Neural cell (in vitro differentiated cells): ENCODE measurements at regions not wholly inside any gene's neighbourhood (a gene's known extent, or its start where the extent isn't known, plus 50 kb on each side); places are given as distances from the start of the nearest gene placed in this dataset.

Experiments
- H2AFZ ChIP-seq: fragments of 200-600, 300-800 bp; sonication (generic), shearing (Covaris generic); 2 replicates; pipeline ENCODE4 v1.6.0; 2014; ENCODE audit warnings: low read depth, mild to moderate bottlenecking, antibody characterized with exemption, low read length, moderate library complexity
- H3F3A ChIP-seq: fragments of 200-600 bp; shearing (Covaris generic); 2 replicates; pipeline ENCODE4 v1.6.1; 2016; ENCODE audit warnings: mild to moderate bottlenecking, moderate library complexity, mixed read lengths, antibody characterized with exemption, low read length; ENCODE audit not compliant: insufficient read depth, poor library complexity, severe bottlenecking
- H3K27ac ChIP-seq: fragments of 200-600, 300-800 bp; sonication (generic), shearing (Covaris generic); 2 replicates; pipeline ENCODE4 v1.5.1; 2014; ENCODE audit warnings: mild to moderate bottlenecking, low read length, moderate library complexity
- H3K27me3 ChIP-seq: fragments of 300-800, 200-600 bp; sonication (generic), shearing (Covaris generic); 2 replicates; pipeline ENCODE4 v1.6.0; 2014; ENCODE audit warnings: mild to moderate bottlenecking, low read depth, low read length, moderate library complexity; ENCODE audit not compliant: insufficient read depth
- H3K36me3 ChIP-seq: fragments of 300-800, 200-600 bp; sonication (generic), shearing (Covaris generic); 2 replicates; pipeline ENCODE4 v1.5.1; 2014; ENCODE audit warnings: mild to moderate bottlenecking, antibody characterized with exemption, low read length, moderate library complexity; ENCODE audit not compliant: insufficient read depth
- H3K4me2 ChIP-seq: fragments of 300-800, 200-600 bp; sonication (generic), shearing (Covaris generic); 2 replicates; pipeline ENCODE4 v1.6.0; 2014; ENCODE audit warnings: mild to moderate bottlenecking, low read length
- H3K4me3 ChIP-seq: fragments of 300-800, 200-600 bp; sonication (generic), shearing (Covaris generic); 2 replicates; pipeline ENCODE4 v1.5.1; 2014; ENCODE audit warnings: mild to moderate bottlenecking, low read length, moderate library complexity
- H3K79me2 ChIP-seq: fragments of 200-600 bp; shearing (Covaris generic); replicated peaks from 2 replicates; pipeline ENCODE4 v1.6.0; 2014; ENCODE audit warnings: mild to moderate bottlenecking, low read length, moderate library complexity; ENCODE audit not compliant: insufficient read depth
- H3K9ac ChIP-seq: fragments of 300-800, 200-600 bp; sonication (generic), shearing (Covaris generic); 2 replicates; pipeline ENCODE4 v1.6.1; 2016; ENCODE audit warnings: mild to moderate bottlenecking, low read length, mixed read lengths
- H3K9me2 ChIP-seq: fragments of 200-600 bp; shearing (Covaris generic); 2 replicates; pipeline ENCODE4 v1.6.1; 2016; ENCODE audit warnings: mild to moderate bottlenecking, low read length, mixed read lengths; ENCODE audit not compliant: insufficient read depth
- H3K9me3 ChIP-seq: fragments of 200-600, 300-800 bp; sonication (generic), shearing (Covaris generic); 2 replicates; pipeline ENCODE4 v1.6.1; 2016; ENCODE audit warnings: mild to moderate bottlenecking, mixed run types, low read length, moderate library complexity, mixed read lengths
- H4K20me1 ChIP-seq: fragments of 200-600 bp; shearing (Covaris generic); 2 replicates; pipeline ENCODE4 v1.6.1; 2016; ENCODE audit warnings: mild to moderate bottlenecking, mixed run types; ENCODE audit not compliant: insufficient read depth
- CTCF ChIP-seq: fragments of 450-650 bp; IDR thresholded peaks from 2 replicates; pipeline ENCODE4 v1.5.1; 2014; ENCODE audit warnings: antibody characterized with exemption, mild to moderate bottlenecking, moderate library complexity; ENCODE audit not compliant: poor library complexity, severe bottlenecking
- EP300 ChIP-seq: fragments of 450-650 bp; conservative IDR thresholded peaks from 2 replicates; pipeline ENCODE4 v1.6.1; 2014; ENCODE audit warnings: antibody characterized with exemption, mild to moderate bottlenecking, moderate library complexity; ENCODE audit not compliant: poor library complexity, severe bottlenecking
- EZH2 ChIP-seq: fragments of 200-600, 300-800 bp; shearing (Covaris generic), sonication (generic); IDR thresholded peaks from 2 replicates; pipeline ENCODE4 v1.6.1; 2014; ENCODE audit warnings: antibody characterized with exemption, low read length, borderline replicate concordance, mild to moderate bottlenecking; ENCODE audit not compliant: insufficient read depth, poor library complexity, severe bottlenecking
- MXI1 ChIP-seq: fragments of 450-650 bp; conservative IDR thresholded peaks from 2 replicates; pipeline ENCODE4 v1.6.1; 2014; ENCODE audit warnings: antibody characterized with exemption, mild to moderate bottlenecking; ENCODE audit not compliant: poor library complexity, severe bottlenecking
- POLR2AphosphoS5 ChIP-seq: IDR thresholded peaks from 2 replicates; pipeline ENCODE4 v1.6.1; 2012
- RAD21 ChIP-seq: fragments of 450-650 bp; conservative IDR thresholded peaks from 2 replicates; pipeline ENCODE4 v1.6.1; 2014; ENCODE audit warnings: antibody characterized with exemption, mild to moderate bottlenecking, moderate library complexity
- REST ChIP-seq: IDR thresholded peaks from 2 replicates; pipeline ENCODE4 v1.6.1; 2012; ENCODE audit warnings: borderline replicate concordance
- SMC3 ChIP-seq: fragments of 450-650 bp; conservative IDR thresholded peaks from 2 replicates; pipeline ENCODE4 v1.6.1; 2014; ENCODE audit warnings: antibody characterized with exemption, mild to moderate bottlenecking, moderate library complexity; ENCODE audit not compliant: poor library complexity
- TAF1 ChIP-seq: IDR thresholded peaks from 2 replicates; pipeline ENCODE4 v1.6.1; 2012; ENCODE audit warnings: low read depth

- H3K4me3 ChIP-seq = no peak overlapping the region
- H3K9ac ChIP-seq = no peak overlapping the region
- H4K20me1 ChIP-seq = no peaks in the 10 kb centered on the region
- H2AFZ ChIP-seq = no peak overlapping the region
- no peaks in the 10 kb centered on the region for H3K9me2 ChIP-seq
- no peak overlapping the region for H3K27ac ChIP-seq
- no peaks in the 10 kb centered on the region for H3K27me3 ChIP-seq
- H3K79me2 ChIP-seq = no peaks in the 10 kb centered on the region
- no peaks in the 10 kb centered on the region for H3K9me3 ChIP-seq
- TF ChIP-seq REST (no peak), SMC3 (no peak), TAF1 (no peak), EP300 (no peak), CTCF (no peak), RAD21 (no peak), EZH2 (no peak), POLR2AphosphoS5 (no peak), MXI1 (no peak)
- no peaks in the 10 kb centered on the region for H3K36me3 ChIP-seq
- H3K4me2 ChIP-seq = no peak overlapping the region
- H3F3A ChIP-seq = no peaks in the 10 kb centered on the region
Observed at GRCh38 chr2:39875914-39876267, 96.8 kb upstream of the THUMPD2 start.

- Histone ChIP-seq H3K9me2 (no peaks in the 10 kb centered on the region), H3K4me3 (no peak overlapping the region), H3K79me2 (no peaks in the 10 kb centered on the region), H3F3A (no peaks in the 10 kb centered on the region), H3K27ac (no peak overlapping the region), H3K9ac (no peak overlapping the region), H3K4me2 (no peak overlapping the region), H3K9me3 (no peaks in the 10 kb centered on the region), H4K20me1 (no peaks in the 10 kb centered on the region), H3K36me3 (no peaks in the 10 kb centered on the region), H3K27me3 (no peaks in the 10 kb centered on the region), H2AFZ (no peak overlapping the region)
- TF ChIP-seq CTCF = no peak
- no peak for TF ChIP-seq EP300
- TF ChIP-seq MXI1 = no peak
- no peak for TF ChIP-seq RAD21
- no peak for TF ChIP-seq POLR2AphosphoS5
- TF ChIP-seq TAF1 = no peak
- no peak for TF ChIP-seq EZH2
- no peak for TF ChIP-seq SMC3
- TF ChIP-seq REST = no peak
Observed at GRCh38 chr2:39875182-39875913, 96.3 kb upstream of the THUMPD2 start.
